ENCODE measurements at regions not wholly inside any gene's neighbourhood (a gene's known extent, or its start where the extent isn't known, plus 50 kb on each side); places are given as distances from the start of the nearest gene placed in this dataset.

GRCh38 chr7:133190650-133191049, 62.2 kb upstream of the EXOC4 start:
- no peak for TF ChIP-seq CTCF (IDR thresholded peaks at IDR 0.05; ENCODE audit: low read depth, low read length)
- no peak for TF ChIP-seq POLR2A (IDR thresholded peaks at IDR 0.05; ENCODE audit: extremely low read depth, insufficient read length)
- TF ChIP-seq MAX (IDR thresholded peaks at IDR 0.05; ENCODE audit: low read depth, low read length) = no peak
- no peak for TF ChIP-seq MYC (IDR thresholded peaks at IDR 0.05; ENCODE audit: low read depth, low read length)

Measured in NB4 (cell line).